K562 (cell line): ENCODE measurements at regions not wholly inside any gene's neighbourhood (a gene's known extent, or its start where the extent isn't known, plus 50 kb on each side); places are given as distances from the start of the nearest gene placed in this dataset.

Experiments
- ATAC-seq: fragments of 200-7000 bp; cut with Tn5 transposase; 3 replicates; pipeline ENCODE4 v1.9.1; 2020; ENCODE audit warnings: moderate library complexity
- BruUV-seq: library from RNA; stranded (reverse); fragments of 400-500 nt; replicated peaks from 2 replicates; lab custom pipeline; 2021; lab: Mats Ljungman, UMichigan
- CTCF ChIA-PET: fragments of 300-600 bp; formaldehyde crosslinking; extraction: SDS; loops from one replicate; lab custom pipeline; 2021; ENCODE audit warnings: low intra/inter-chr PET ratio; lab: Yijun Ruan, JAX
- POLR2A ChIA-PET: fragments of 300-600, 350-650 bp; sonication (Branson Sonifier 250); formaldehyde crosslinking; extraction: SDS; loops from one replicate; lab custom pipeline; 2021; ENCODE audit warnings: antibody characterized with exemption, inconsistent platforms; lab: Yijun Ruan, JAX
- DNase-seq, 4 experiments: peaks; one replicate each; pipeline versions ENCODE4 v3.0.0 to v3.0.0-alpha.2; 2011 to 2018; ENCODE audit warnings: low spot score in 3 of 4, mixed read lengths in 3 of 4; ENCODE audit errors: extremely low read depth in 1 of 4
- FAIRE-seq: peaks from 2 replicates; lab custom pipeline; 2011; peaks lifted over from hg19 to GRCh38; lab: Jason Lieb, UNC
- H2AFZ ChIP-seq: 2 replicates; pipeline ENCODE4 v1.6.0; 2011; ENCODE audit warnings: low read depth, low read length, control low read depth, inconsistent platforms
- H3K27ac ChIP-seq: fragments of 200-600 bp; 3 replicates; pipeline ENCODE4 v1.8.0; 2011; ENCODE audit warnings: low read depth, mild to moderate bottlenecking, control low read depth, inconsistent platforms, low read length, moderate library complexity, mixed read lengths; ENCODE audit errors: extremely low read depth
- H3K27me3 ChIP-seq, 2 experiments: fragments of 300-600 bp in 1 of 2; 2 replicates in 1 of 2; 3 replicates in 1 of 2; pipeline versions ENCODE4 v1.6.0 to v1.8.0; 2011; ENCODE audit warnings: inconsistent platforms in 2 of 2, low read length in 2 of 2, mild to moderate bottlenecking in 1 of 2, mixed read lengths in 1 of 2, moderate library complexity in 1 of 2; ENCODE audit not compliant: control insufficient read depth in 2 of 2, insufficient read depth in 2 of 2
- H3K36me3 ChIP-seq: fragments of 300-600 bp; 3 replicates; pipeline ENCODE4 v1.8.0; 2011; ENCODE audit warnings: mild to moderate bottlenecking, low read length, inconsistent platforms; ENCODE audit not compliant: control insufficient read depth, insufficient read depth
- H3K4me1 ChIP-seq, 2 experiments: fragments of 200-600 bp in 1 of 2; replicated peaks in 1 of 2; 2 replicates in 1 of 2; 3 replicates in 1 of 2; pipeline versions ENCODE4 v1.5.1 to v1.8.0; 2011; ENCODE audit warnings: inconsistent platforms in 2 of 2, low read length in 2 of 2, mild to moderate bottlenecking in 1 of 2, mixed read lengths in 1 of 2, moderate library complexity in 1 of 2; ENCODE audit not compliant: control insufficient read depth in 2 of 2, insufficient read depth in 2 of 2
- H3K4me2 ChIP-seq: 2 replicates; pipeline ENCODE4 v1.6.1; 2011; ENCODE audit warnings: low read length, control low read depth, inconsistent platforms, mixed read lengths; ENCODE audit not compliant: insufficient read depth
- H3K4me3 ChIP-seq: fragments of 200-600 bp; sonication (generic), shearing (Covaris generic); 2 replicates; pipeline ENCODE4 v1.5.1; 2016; ENCODE audit warnings: control low read depth, inconsistent platforms
- H3K79me2 ChIP-seq: fragments of 200-600 bp; 3 replicates; pipeline ENCODE4 v1.8.0; 2011; ENCODE audit warnings: low read length, inconsistent platforms; ENCODE audit not compliant: control insufficient read depth, insufficient read depth
- H3K9ac ChIP-seq, 2 experiments: 2 replicates each; pipeline versions ENCODE4 v1.6.0 to v1.6.1; 2011; ENCODE audit warnings: low read depth in 2 of 2, low read length in 2 of 2, control low read depth in 1 of 2, inconsistent platforms in 1 of 2, mild to moderate bottlenecking in 1 of 2, mixed read lengths in 1 of 2; ENCODE audit not compliant: insufficient read depth in 1 of 2
- H3K9me1 ChIP-seq: one replicate; pipeline ENCODE4 v1.6.0; 2011; ENCODE audit warnings: inconsistent platforms, mild to moderate bottlenecking, low read length, moderate library complexity; ENCODE audit not compliant: control insufficient read depth, insufficient read depth
- H3K9me3 ChIP-seq: replicated peaks from 2 replicates; pipeline ENCODE4 v1.5.1; 2011; ENCODE audit warnings: low read depth, low read length, inconsistent platforms; ENCODE audit not compliant: control insufficient read depth, insufficient read depth
- H4K20me1 ChIP-seq: replicated peaks from 2 replicates; pipeline ENCODE4 v1.6.1; 2011; ENCODE audit warnings: low read length, inconsistent platforms, mixed read lengths; ENCODE audit not compliant: control insufficient read depth, insufficient read depth
- ATF7 ChIP-seq: fragments of 450-650 bp; IDR thresholded peaks from 2 replicates; pipeline ENCODE4 v1.7.1; 2014; ENCODE audit warnings: mild to moderate bottlenecking, moderate library complexity
- CBFA2T3 ChIP-seq: fragments of 450-650 bp; IDR thresholded peaks from 2 replicates; pipeline ENCODE4 v1.6.1; 2017
- CEBPG ChIP-seq, 3 experiments: fragments of 200-800 bp in 1 of 3; sonication (Bioruptor generic) in 1 of 3; sonication (generic) in 1 of 3; formaldehyde crosslinking in 1 of 3; IDR thresholded peaks in 2 of 3; conservative IDR thresholded peaks in 1 of 3; 2 replicates each; pipeline versions ENCODE4 v1.6.1 to v1.8.0; 2016 to 2022; ENCODE audit warnings: missing compliant biosample characterization in 2 of 3, missing genetic modification characterization in 2 of 3, mild to moderate bottlenecking in 1 of 3, missing genetic modification reagents in 1 of 3
- ID3 ChIP-seq, 2 experiments: fragments of 250-450 bp in 1 of 2; fragments of 450-650 bp in 1 of 2; sonication (Bioruptor Pico) in 1 of 2; IDR thresholded peaks; 2 replicates each; pipeline versions ENCODE4 v1.6.1 to v1.8.0; 2016 to 2021; ENCODE audit warnings: mild to moderate bottlenecking in 2 of 2, moderate library complexity in 2 of 2, missing compliant biosample characterization in 1 of 2, missing genetic modification characterization in 1 of 2
- POLR3G ChIP-seq: IDR thresholded peaks from 2 replicates; pipeline ENCODE4 v1.6.1; 2011; ENCODE audit not compliant: insufficient read length, insufficient replicate concordance; ENCODE audit errors: extremely low read depth
- SLC30A9 ChIP-seq: fragments of 250-450 bp; sonication (Bioruptor Pico); IDR thresholded peaks from 2 replicates; pipeline ENCODE4 v1.8.0; 2022; ENCODE audit warnings: mild to moderate bottlenecking, moderate library complexity
- XRCC5 ChIP-seq: fragments of 200-400 bp; formaldehyde crosslinking; IDR thresholded peaks from 2 replicates; pipeline ENCODE4 v1.6.1; 2017; ENCODE audit warnings: low read depth, mild to moderate bottlenecking, low read length
- ZMIZ1 ChIP-seq, 2 experiments: fragments of 150-350 bp in 1 of 2; IDR thresholded peaks; 2 replicates each; pipeline ENCODE4 v1.6.1; 2012 to 2016; ENCODE audit warnings: low read depth in 2 of 2, low read length in 2 of 2, mild to moderate bottlenecking in 1 of 2, moderate library complexity in 1 of 2
- ZNF143 ChIP-seq: sonication (generic); formaldehyde crosslinking; IDR thresholded peaks from 2 replicates; pipeline ENCODE4 v1.9.0; 2022; ENCODE audit warnings: mild to moderate bottlenecking, missing genetic modification reagents
- ZNF436 ChIP-seq: fragments of 250-450, 450-650 bp; sonication (Bioruptor Pico); formaldehyde crosslinking; IDR thresholded peaks from 2 replicates; pipeline ENCODE4 v1.7.0; 2020; ENCODE audit warnings: mild to moderate bottlenecking
- WGBS: fragments of 100-300 bp; shearing (Covaris generic); methylation state at CpG from one replicate; pipeline ENCODE4 v1.1.6; 2016; ENCODE audit warnings: low coverage, mixed read lengths; ENCODE audit not compliant: insufficient coverage; ENCODE audit errors: missing lambda C conversion rate; 5-methylcytosine and 5-hydroxymethylcytosine counted together
- in situ Hi-C: fragments of 300-500 bp; cut with MboI; formaldehyde crosslinking; loops from 4 replicates; pipeline ENCODE4 v1.15.0; 2018; ENCODE audit warnings: inconsistent platforms, mixed read lengths
- intact Hi-C: fragments of 100-400 bp; cut with micrococcal nuclease; formaldehyde crosslinking; loops from 2 replicates; pipeline ENCODE4 v1.14.2; 2022
- TF ChIP-seq, protein P1 (sequence below): fragments of 250-450 bp; sonication (Bioruptor Pico); IDR thresholded peaks from 2 replicates; pipeline ENCODE4 v1.8.0; 2021; ENCODE audit warnings: moderate library complexity, mild to moderate bottlenecking, inconsistent platforms
- TF ChIP-seq, protein P2 (sequence below): fragments of 450-650 bp; IDR thresholded peaks from 2 replicates; pipeline ENCODE4 v1.6.1; 2017; ENCODE audit warnings: antibody characterized with exemption
- TF ChIP-seq, protein P3 (sequence below): IDR thresholded peaks from 3 replicates; pipeline ENCODE4 v1.6.1; 2011; ENCODE audit warnings: borderline replicate concordance, mild to moderate bottlenecking; ENCODE audit not compliant: insufficient read length, insufficient read depth

- H3K9me3 ChIP-seq, result no peaks in the 10 kb centered on the region
- BruUV-seq, result no TSS peak
- WGBS, result 0% methylated on average over 9 of the region's 9 CpGs
- ChIA-PET POLR2A (no interaction called here), CTCF (no interaction called here)
- H3K4me3 ChIP-seq, result no peak overlapping the region
- no peak for ATAC-seq
- H3K79me2 ChIP-seq, result no peaks in the 10 kb centered on the region
- no peaks in the 10 kb centered on the region for H3K4me1 ChIP-seq
- no peak overlapping the region for H2AFZ ChIP-seq
- no peak overlapping the region for H3K4me2 ChIP-seq
- no peaks in the 10 kb centered on the region for H3K9me1 ChIP-seq
- no peak for DNase-seq
- H3K27me3 ChIP-seq, result peaks cover 3 to 15% of the 10 kb centered on the region in 2 experiments; a peak in 4 of 5 replicates
- intact Hi-C loops (no loop called here), in situ Hi-C loops (no loop called here)
- H3K27ac ChIP-seq, result no peak overlapping the region
- FAIRE-seq, result no peak
- no peaks in the 10 kb centered on the region for H4K20me1 ChIP-seq
- no peak overlapping the region for H3K9ac ChIP-seq
- no peaks in the 10 kb centered on the region for H3K36me3 ChIP-seq
- TF ChIP-seq, protein P1, sequence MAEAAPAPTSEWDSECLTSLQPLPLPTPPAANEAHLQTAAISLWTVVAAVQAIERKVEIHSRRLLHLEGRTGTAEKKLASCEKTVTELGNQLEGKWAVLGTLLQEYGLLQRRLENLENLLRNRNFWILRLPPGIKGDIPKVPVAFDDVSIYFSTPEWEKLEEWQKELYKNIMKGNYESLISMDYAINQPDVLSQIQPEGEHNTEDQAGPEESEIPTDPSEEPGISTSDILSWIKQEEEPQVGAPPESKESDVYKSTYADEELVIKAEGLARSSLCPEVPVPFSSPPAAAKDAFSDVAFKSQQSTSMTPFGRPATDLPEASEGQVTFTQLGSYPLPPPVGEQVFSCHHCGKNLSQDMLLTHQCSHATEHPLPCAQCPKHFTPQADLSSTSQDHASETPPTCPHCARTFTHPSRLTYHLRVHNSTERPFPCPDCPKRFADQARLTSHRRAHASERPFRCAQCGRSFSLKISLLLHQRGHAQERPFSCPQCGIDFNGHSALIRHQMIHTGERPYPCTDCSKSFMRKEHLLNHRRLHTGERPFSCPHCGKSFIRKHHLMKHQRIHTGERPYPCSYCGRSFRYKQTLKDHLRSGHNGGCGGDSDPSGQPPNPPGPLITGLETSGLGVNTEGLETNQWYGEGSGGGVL (CRISPR knock-in tag), result no peak
- TF ChIP-seq POLR3G, result no peak
- no peak for TF ChIP-seq SLC30A9
- TF ChIP-seq CBFA2T3, result no peak
- TF ChIP-seq, protein P2, sequence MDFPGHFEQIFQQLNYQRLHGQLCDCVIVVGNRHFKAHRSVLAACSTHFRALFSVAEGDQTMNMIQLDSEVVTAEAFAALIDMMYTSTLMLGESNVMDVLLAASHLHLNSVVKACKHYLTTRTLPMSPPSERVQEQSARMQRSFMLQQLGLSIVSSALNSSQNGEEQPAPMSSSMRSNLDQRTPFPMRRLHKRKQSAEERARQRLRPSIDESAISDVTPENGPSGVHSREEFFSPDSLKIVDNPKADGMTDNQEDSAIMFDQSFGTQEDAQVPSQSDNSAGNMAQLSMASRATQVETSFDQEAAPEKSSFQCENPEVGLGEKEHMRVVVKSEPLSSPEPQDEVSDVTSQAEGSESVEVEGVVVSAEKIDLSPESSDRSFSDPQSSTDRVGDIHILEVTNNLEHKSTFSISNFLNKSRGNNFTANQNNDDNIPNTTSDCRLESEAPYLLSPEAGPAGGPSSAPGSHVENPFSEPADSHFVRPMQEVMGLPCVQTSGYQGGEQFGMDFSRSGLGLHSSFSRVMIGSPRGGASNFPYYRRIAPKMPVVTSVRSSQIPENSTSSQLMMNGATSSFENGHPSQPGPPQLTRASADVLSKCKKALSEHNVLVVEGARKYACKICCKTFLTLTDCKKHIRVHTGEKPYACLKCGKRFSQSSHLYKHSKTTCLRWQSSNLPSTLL, result no peak
- TF ChIP-seq CEBPG (CRISPR knock-in tag; IDR thresholded peaks at IDR 0.05), result no peak
- TF ChIP-seq CEBPG (tag; conservative IDR thresholded peaks at IDR 0.05 in 1 of 2, IDR thresholded peaks at IDR 0.05 in 1 of 2), result no peak
- no peak for TF ChIP-seq ZNF143 (CRISPR knock-in tag)
- no peak for TF ChIP-seq ZNF436 (CRISPR knock-in tag)
- no peak for TF ChIP-seq ATF7
- no peak for TF ChIP-seq ZMIZ1 (IDR thresholded peaks at IDR 0.05; ENCODE audit: low read depth in 2 of 2, low read length in 2 of 2)
- no peak for TF ChIP-seq XRCC5
- TF ChIP-seq, protein P3, sequence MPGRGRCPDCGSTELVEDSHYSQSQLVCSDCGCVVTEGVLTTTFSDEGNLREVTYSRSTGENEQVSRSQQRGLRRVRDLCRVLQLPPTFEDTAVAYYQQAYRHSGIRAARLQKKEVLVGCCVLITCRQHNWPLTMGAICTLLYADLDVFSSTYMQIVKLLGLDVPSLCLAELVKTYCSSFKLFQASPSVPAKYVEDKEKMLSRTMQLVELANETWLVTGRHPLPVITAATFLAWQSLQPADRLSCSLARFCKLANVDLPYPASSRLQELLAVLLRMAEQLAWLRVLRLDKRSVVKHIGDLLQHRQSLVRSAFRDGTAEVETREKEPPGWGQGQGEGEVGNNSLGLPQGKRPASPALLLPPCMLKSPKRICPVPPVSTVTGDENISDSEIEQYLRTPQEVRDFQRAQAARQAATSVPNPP, result no peak
- no peak for TF ChIP-seq ID3 (CRISPR knock-in tag; IDR thresholded peaks at IDR 0.05)
- no peak for TF ChIP-seq ID3 (tag; IDR thresholded peaks at IDR 0.05)
These were observed 309.9 kb downstream of the VRK1 start for GRCh38 chr14:97107080-97107479.
